KOPT-K1 (cell line): ENCODE measurements at regions not wholly inside any gene's neighbourhood (a gene's known extent, or its start where the extent isn't known, plus 50 kb on each side); places are given as distances from the start of the nearest gene placed in this dataset.

Experiments used
- H3K27ac ChIP-seq: fragments of 200-600 bp; sonication (generic); 2 replicates; pipeline ENCODE4 v1.5.1; 2016; ENCODE audit warnings: antibody characterized with exemption, mild to moderate bottlenecking, low read depth, low read length; ENCODE audit not compliant: poor library complexity, severe bottlenecking
- H3K36me3 ChIP-seq: fragments of 200-600 bp; sonication (generic); 2 replicates; pipeline ENCODE4 v1.5.1; 2017; ENCODE audit warnings: antibody characterized with exemption, mild to moderate bottlenecking, low read length, moderate library complexity; ENCODE audit not compliant: insufficient read depth
- H3K9me3 ChIP-seq: fragments of 200-600 bp; sonication (generic); 2 replicates; pipeline ENCODE4 v1.5.1; 2017; ENCODE audit warnings: antibody characterized with exemption, low read length, mild to moderate bottlenecking; ENCODE audit not compliant: insufficient read depth, poor library complexity, severe bottlenecking

DNA sequence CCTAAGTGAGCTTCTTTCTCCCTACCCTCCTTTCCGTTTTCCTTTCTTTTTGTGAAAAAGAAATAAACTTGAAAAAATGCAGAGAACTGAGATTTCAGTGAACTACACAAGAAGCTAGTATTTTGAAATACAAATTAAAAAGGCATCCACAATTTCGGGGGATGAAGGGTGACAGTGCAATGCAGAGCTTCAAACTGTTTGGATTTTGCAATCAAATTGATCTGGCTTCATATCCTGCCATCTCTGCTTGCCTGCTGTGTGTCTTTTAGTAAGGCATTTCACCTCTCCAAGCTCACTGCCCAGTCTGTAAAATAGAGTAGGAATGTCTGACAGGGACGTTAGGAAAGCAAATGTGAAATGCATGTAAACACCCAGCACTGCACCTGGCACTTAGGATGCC, 258.0 kb downstream of the HACE1 start:
- no peaks in the 10 kb centered on the region for H3K36me3 ChIP-seq
- no peaks in the 10 kb centered on the region for H3K9me3 ChIP-seq
- no peak overlapping the region for H3K27ac ChIP-seq

- Histone ChIP-seq H3K36me3 (no peaks in the 10 kb centered on the region), H3K27ac (no peak overlapping the region), H3K9me3 (no peaks in the 10 kb centered on the region)
Measured at GRCh38 chr6:104601131-104601651, 258.5 kb downstream of the HACE1 start.

GRCh38 chr6:104600639-104600931, 259.1 kb downstream of the HACE1 start:
- Histone ChIP-seq H3K9me3 (no peaks in the 10 kb centered on the region), H3K27ac (no peak overlapping the region)

GRCh38 chr6:104599821-104600638, 259.7 kb downstream of the HACE1 start:
- Histone ChIP-seq H3K27ac (no peak overlapping the region), H3K36me3 (no peaks in the 10 kb centered on the region), H3K9me3 (no peaks in the 10 kb centered on the region)

More at GRCh38 chr6:104600639-104600931, 259.1 kb downstream of the HACE1 start:
- no peaks in the 10 kb centered on the region for H3K36me3 ChIP-seq

GRCh38 chr6:104597541-104598050, 262.1 kb downstream of the HACE1 start:
- Histone ChIP-seq H3K36me3 (no peaks in the 10 kb centered on the region), H3K9me3 (no peaks in the 10 kb centered on the region), H3K27ac (no peak overlapping the region)

- Histone ChIP-seq H3K9me3 (no peaks in the 10 kb centered on the region), H3K27ac (no peak overlapping the region), H3K36me3 (no peaks in the 10 kb centered on the region)
Measured at GRCh38 chr6:104596091-104596490, 263.6 kb downstream of the HACE1 start.

- H3K36me3 ChIP-seq: no peaks in the 10 kb centered on the region
- H3K9me3 ChIP-seq: no peaks in the 10 kb centered on the region
- no peak overlapping the region for H3K27ac ChIP-seq
Measured at GRCh38 chr6:104595311-104595820, 264.4 kb downstream of the HACE1 start.

DNA sequence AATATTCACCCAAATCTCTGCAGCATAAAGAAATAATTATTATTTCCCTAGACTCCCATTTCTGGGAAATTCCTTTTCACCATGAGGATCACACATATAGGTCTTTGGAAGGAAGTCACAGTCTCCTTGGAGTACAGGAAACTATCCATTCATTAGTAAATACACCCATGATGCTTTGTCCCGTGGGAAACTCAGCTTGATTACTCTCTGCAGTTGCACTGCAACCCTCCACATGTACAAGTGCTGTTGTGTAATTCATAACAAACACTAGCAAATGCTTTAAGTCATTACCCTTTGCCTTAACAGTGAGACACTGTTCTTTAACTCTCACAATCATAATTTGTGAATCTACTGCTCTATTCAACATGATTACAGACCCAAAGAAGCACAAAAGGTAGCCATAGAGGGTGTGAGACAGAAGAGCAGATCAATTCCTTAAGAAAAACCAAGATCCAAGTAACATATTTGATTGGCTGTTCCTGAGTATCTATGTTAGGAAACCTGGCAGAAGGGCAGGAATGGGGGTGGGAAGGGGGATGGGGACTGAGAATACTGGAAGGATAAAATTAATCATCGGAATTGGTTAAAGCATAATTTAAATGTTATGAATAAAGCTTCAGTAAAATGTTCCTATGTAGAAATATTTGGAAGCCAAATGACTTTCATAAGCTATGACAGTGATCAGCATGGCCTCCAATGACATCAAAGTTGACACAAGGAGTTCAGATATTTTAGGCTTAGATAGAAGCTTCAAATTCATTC, 268.0 kb downstream of the HACE1 start:
- H3K9me3 ChIP-seq: no peaks in the 10 kb centered on the region
- H3K27ac ChIP-seq: no peak overlapping the region
- no peaks in the 10 kb centered on the region for H3K36me3 ChIP-seq

GRCh38 chr6:104589940-104590339, 269.8 kb downstream of the HACE1 start:
- no peaks in the 10 kb centered on the region for H3K9me3 ChIP-seq
- no peaks in the 10 kb centered on the region for H3K36me3 ChIP-seq
- no peak overlapping the region for H3K27ac ChIP-seq

DNA sequence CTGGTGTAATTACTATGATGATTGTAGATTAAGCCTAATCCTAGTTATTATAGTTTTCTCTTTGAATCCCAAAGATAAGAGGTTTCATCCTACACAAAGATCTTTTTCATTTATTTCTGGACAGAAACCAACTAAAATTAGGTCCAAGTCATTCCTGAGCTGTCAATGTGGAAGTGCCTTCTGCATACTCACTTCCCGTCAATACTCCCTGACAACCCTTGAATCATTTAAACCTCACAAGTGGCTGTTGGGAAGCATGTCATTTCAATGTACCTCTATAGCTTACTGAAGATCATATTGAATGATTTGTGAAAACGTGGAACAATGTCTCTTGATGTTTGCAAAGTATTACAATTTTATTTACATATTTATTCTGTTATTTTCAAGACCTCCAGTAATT, 274.1 kb downstream of the HACE1 start:
- H3K36me3 ChIP-seq: no peaks in the 10 kb centered on the region
- no peaks in the 10 kb centered on the region for H3K9me3 ChIP-seq
- H3K27ac ChIP-seq: no peak overlapping the region

DNA sequence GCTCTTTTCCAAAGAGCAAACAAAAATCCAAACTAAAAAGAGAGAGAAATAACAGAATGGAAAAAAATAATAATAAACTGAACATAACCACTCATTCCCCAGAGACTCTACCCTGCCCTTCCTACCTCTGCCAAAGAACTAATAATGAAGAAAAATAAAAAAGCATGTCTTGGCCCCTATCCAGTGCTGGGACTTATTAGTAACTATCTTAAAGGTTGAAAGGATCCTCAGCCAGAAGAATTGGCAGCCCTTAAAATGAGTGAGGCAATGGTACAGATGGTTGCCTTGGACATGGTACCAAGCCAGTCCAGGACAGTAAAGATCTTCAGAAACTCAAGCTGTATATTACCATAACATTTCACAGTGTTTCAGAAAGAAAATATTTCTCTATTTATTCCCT, 279.3 kb downstream of the HACE1 start:
- H3K36me3 ChIP-seq: no peaks in the 10 kb centered on the region
- no peak overlapping the region for H3K27ac ChIP-seq
- H3K9me3 ChIP-seq: no peaks in the 10 kb centered on the region

GRCh38 chr6:104579310-104579863, 280.3 kb downstream of the HACE1 start:
- Histone ChIP-seq H3K27ac (no peak overlapping the region), H3K36me3 (no peaks in the 10 kb centered on the region)

DNA sequence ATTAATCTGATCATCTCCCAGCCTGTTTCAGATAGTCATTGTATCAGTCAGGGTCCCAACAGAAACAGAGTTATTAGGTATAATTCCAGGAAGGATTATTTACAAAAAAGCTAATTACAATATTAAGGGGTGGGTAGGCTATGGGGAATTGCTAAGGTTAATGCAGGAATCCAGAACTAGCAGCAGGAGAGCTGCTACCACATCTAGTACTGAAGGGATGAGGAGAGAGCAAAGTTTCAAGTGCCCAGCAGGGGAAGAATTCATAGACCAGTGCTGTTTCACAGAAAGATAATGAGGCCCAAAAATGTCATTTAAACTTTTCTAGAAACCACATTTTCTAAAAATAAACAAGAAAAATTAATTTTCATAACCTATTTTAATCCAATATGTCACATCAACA, 284.2 kb downstream of the HACE1 start:
- Histone ChIP-seq H3K9me3 (no peaks in the 10 kb centered on the region), H3K36me3 (no peaks in the 10 kb centered on the region), H3K27ac (no peak overlapping the region)

More at GRCh38 chr6:104579310-104579863, 280.3 kb downstream of the HACE1 start:
- no peaks in the 10 kb centered on the region for H3K9me3 ChIP-seq

- no peaks in the 10 kb centered on the region for H3K36me3 ChIP-seq
- no peak overlapping the region for H3K27ac ChIP-seq
- no peaks in the 10 kb centered on the region for H3K9me3 ChIP-seq
Measured at GRCh38 chr6:104574135-104574750, 285.5 kb downstream of the HACE1 start.

DNA sequence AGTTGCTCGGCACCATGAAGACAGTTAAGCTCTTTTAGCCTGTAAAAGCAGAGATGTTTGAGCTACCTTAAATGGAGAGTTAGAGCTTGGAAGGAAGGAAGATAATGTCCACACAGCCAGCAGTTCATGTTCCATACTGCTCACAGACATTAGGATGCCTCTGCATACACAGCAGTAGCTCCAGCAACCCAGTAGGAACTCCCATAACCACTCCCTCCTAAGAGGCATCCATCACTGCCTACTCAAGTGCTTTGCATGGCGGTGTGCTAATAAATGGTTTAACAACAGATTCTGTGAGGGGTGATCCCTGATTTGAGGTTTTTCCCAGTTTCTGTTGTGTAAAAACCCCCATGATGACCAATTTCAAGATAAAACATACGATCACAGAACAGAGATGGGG, 286.4 kb downstream of the HACE1 start:
- H3K27ac ChIP-seq: no peak overlapping the region
- H3K36me3 ChIP-seq: no peaks in the 10 kb centered on the region
- no peaks in the 10 kb centered on the region for H3K9me3 ChIP-seq
